Right cardiac atrium (tissue), 5 donors: ENCODE measurements at regions not wholly inside any gene's neighbourhood (a gene's known extent, or its start where the extent isn't known, plus 50 kb on each side); places are given as distances from the start of the nearest gene placed in this dataset.
"Not testable (repeated sequence)": the region's sequence is repeated elsewhere in the genome, so short reads cannot be mapped to it uniquely, and the experiment has no call there.

Experiments
- ATAC-seq, 2 donors: fragments of 200-7000 bp; cut with Tn5 transposase; one replicate each; pipeline versions ENCODE4 v1.8.0 to v1.9.1; 2020; ENCODE audit warnings: moderate library complexity in 2 of 2, mild to moderate bottlenecking in 1 of 2
- DNase-seq, 3 donors: peaks; one replicate each; pipeline ENCODE4 v3.0.0-alpha.2; 2020
- H3K27ac ChIP-seq: one replicate; pipeline ENCODE4 v1.5.1; 2013; ENCODE audit warnings: mild to moderate bottlenecking, low read length, control low read depth, moderate library complexity
- H3K27me3 ChIP-seq: one replicate; pipeline ENCODE4 v1.6.1; 2013; ENCODE audit not compliant: control insufficient read depth, insufficient read depth
- H3K4me1 ChIP-seq: one replicate; pipeline ENCODE4 v1.6.1; 2013; ENCODE audit warnings: low read length; ENCODE audit not compliant: control insufficient read depth, insufficient read depth
- H3K4me3 ChIP-seq: one replicate; pipeline ENCODE4 v1.5.1; 2013; ENCODE audit warnings: low read length, control low read depth
- H3K9me3 ChIP-seq: one replicate; pipeline ENCODE4 v1.6.1; 2013; ENCODE audit warnings: low read length; ENCODE audit not compliant: control insufficient read depth
- WGBS: extraction: QIAGEN DNeasy Blood & Tissue Kit; methylation state at CpG from one replicate; pipeline ENCODE4 v1.1.7; 2013; 5-methylcytosine and 5-hydroxymethylcytosine counted together
- intact Hi-C, 4 donors: fragments of 100-400 bp; cut with DNase I; formaldehyde crosslinking; loops; one replicate each; pipeline versions ENCODE4 v1.11.0 to v1.14.0; 2022 to 2023
- donor health status: healthy with polysubstance abuse.
- donor health status: DM: no; HTN: yes; CAD: no.
- donor health status: DM: no; HTN: no; CAD: no.
- donor health status: DM: no; HTN: yes; CAD: no; lungs with severe emphysema.
- donor health status: DM: yes; HTN: yes; CAD: no.

DNA sequence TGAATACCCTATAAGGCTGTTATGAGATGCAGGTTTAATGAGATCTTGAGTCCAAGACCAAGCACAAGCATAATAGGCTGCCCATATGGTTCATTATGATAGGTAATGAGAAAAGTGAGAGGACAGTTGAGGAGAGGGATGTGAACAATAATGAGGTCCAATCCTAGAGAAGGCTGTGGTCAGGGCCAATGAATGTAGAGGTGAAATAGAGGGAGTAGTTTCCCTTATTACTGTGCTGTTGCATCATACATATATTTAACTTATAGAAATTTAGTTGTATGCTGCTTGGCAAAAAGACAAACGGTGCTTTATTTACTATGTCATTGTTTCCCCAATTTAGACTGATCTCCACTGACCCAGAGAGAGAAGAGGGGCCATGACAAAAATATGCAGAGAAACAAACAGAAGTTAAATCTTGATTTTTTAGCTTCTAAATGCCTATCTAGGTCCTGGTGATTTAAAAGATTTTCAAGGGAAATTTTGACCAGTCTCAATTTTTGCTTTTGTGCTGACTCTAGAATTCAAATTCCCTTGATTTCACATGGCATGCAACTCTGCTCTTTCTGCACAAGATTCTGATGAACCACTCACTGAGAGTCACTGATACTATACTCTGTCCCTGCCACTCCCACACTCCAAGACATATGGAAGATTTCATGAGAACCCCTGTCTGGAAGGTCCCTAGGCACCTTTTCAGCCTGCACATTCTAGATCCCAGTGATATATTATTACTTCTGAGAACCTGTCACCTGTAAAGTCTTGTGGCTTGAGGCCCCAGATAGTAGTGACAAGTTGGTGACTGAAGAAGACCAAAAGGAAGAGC lies 159.7 kb downstream of the VSIG4 start:
- Histone ChIP-seq H3K27ac (no peak overlapping the region), H3K9me3 (no peaks in the 10 kb centered on the region), H3K4me3 (no peak overlapping the region), H3K4me1 (no peaks in the 10 kb centered on the region), H3K27me3 (no peaks in the 10 kb centered on the region)
- intact Hi-C loops = no loop called here
- ATAC-seq (no peak), DNase-seq (no peak)
- 75% methylated on average over 1 of the region's 1 CpG for WGBS

DNA sequence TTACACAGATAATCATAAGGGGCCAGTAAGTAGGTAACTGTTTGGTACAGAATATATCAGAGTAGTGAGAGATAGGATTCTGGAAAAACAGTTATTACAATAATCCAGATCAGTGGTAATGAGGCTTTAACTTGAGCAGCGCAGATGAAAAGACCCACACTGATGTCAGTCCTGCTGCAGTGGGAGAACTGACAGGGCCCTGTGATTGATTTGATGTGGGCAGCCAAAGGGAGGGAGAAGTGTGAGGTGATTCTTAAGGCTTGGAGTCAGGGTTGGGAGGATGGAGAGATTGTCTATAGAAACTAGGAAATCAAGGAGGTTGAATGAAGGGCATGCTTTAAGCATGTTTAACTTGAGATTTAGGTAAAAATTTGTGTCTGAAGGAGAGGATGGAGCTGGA lies 161.4 kb downstream of the VSIG4 start:
- intact Hi-C loops = no loop called here
- no peak overlapping the region for H3K27ac ChIP-seq
- no peaks in the 10 kb centered on the region for H3K4me1 ChIP-seq
- no peaks in the 10 kb centered on the region for H3K9me3 ChIP-seq
- 78% methylated on average over 1 of the region's 1 CpG for WGBS
- H3K27me3 ChIP-seq = no peaks in the 10 kb centered on the region
- DNase-seq (no peak), ATAC-seq (no peak)
- H3K4me3 ChIP-seq = no peak overlapping the region

DNA sequence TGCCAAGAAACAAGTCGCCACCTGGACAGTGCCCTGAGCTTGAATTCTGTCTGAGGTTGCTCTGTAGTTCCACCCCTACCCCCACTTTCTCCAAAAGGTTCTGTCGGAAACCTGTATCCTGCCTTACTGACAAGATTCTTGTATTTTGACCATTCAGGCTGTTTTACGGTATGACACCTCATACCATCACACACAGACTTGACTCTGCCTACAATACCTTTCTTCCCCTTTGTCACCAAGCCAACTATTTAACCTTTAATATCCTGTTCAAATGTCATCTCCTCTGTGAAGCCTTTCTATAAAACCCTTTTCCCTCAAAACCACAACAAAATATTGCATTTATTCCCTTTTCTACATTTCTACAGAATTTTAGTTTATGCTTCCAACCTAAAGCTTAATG lies 161.9 kb downstream of the VSIG4 start:
- H3K27me3 ChIP-seq = no peaks in the 10 kb centered on the region
- H3K4me1 ChIP-seq = no peaks in the 10 kb centered on the region
- H3K27ac ChIP-seq = no peak overlapping the region
- no peak for DNase-seq
- ATAC-seq = no peak
- H3K4me3 ChIP-seq = no peak overlapping the region
- H3K9me3 ChIP-seq = no peaks in the 10 kb centered on the region
- intact Hi-C loops = no loop called here
- 78% methylated on average over 3 of the region's 3 CpGs for WGBS

DNA sequence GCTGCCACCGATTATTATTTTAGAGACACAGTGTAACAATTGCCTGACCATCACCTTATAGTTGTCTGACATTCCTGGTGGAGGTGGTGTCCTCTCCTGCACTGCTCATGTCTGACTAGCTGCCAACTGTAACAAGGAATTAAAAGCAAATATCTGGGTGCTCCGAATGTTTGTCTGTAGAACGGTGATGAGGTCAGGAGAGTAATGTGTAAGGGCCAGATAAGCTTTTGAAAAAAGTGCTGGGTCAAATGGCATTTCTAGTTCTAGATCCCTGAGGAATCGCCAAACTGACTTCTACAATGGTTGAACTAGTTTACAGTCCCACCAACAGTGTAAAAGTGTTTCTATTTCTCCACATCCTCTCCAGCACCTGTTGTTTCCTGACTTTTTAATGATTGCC lies 164.3 kb downstream of the VSIG4 start:
- H3K27me3 ChIP-seq, H3K9me3 ChIP-seq, DNase-seq, H3K4me3 ChIP-seq, H3K4me1 ChIP-seq, intact Hi-C loops, ATAC-seq, H3K27ac ChIP-seq: not testable (repeated sequence)
- 76% methylated on average over 4 of the region's 4 CpGs for WGBS

DNA sequence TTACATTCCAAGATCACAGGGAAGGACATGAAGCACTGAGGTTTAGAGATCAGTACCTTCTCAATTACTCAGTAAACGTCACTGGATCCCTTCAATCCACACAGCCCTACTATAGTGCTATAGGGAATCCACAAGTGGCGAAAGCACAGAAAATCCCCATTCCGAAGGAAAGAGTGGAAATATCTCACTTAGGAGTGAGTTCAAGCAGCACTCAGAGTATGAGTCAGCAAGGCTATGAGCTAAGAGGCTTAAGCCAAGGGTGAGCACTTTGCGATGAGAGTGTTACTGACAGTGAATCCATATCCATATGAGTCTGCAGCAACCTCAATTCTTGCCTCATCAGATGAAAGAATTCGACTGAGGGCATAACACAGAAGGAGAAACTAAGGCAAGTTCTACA lies 165.1 kb downstream of the VSIG4 start:
- H3K9me3 ChIP-seq = no peaks in the 10 kb centered on the region
- WGBS = 86% methylated on average over 5 of the region's 5 CpGs
- H3K4me1 ChIP-seq = no peaks in the 10 kb centered on the region
- ATAC-seq (no peak), DNase-seq (no peak)
- H3K27ac ChIP-seq = no peak overlapping the region
- H3K4me3 ChIP-seq = no peak overlapping the region
- no peaks in the 10 kb centered on the region for H3K27me3 ChIP-seq
- intact Hi-C loops = no loop called here

DNA sequence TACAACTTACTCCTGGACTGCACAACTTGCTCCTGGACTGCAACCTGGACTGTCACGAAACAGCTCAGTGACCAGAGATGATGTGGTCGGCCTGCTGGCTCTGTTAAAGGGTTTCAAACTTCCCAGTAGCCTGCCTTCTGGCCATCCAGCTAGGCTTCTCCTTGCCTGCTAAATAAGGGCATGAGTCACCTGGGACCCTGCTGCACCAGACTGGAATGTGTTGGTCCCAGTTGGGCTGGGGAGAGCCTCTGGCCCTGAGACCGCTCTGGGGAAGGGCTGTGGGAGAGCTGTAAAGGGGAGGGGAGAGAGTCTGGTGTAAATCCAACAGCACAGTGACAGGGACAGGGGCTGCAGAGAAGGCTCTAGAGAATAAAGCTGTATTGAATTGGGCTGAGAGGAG lies 165.8 kb downstream of the VSIG4 start:
- intact Hi-C loops = no loop called here
- H3K27ac ChIP-seq = no peak overlapping the region
- H3K27me3 ChIP-seq = no peaks in the 10 kb centered on the region
- no peak overlapping the region for H3K4me3 ChIP-seq
- no peak for DNase-seq
- H3K4me1 ChIP-seq = no peaks in the 10 kb centered on the region
- WGBS = 77% methylated on average over 3 of the region's 3 CpGs
- no peaks in the 10 kb centered on the region for H3K9me3 ChIP-seq
- ATAC-seq = no peak

DNA sequence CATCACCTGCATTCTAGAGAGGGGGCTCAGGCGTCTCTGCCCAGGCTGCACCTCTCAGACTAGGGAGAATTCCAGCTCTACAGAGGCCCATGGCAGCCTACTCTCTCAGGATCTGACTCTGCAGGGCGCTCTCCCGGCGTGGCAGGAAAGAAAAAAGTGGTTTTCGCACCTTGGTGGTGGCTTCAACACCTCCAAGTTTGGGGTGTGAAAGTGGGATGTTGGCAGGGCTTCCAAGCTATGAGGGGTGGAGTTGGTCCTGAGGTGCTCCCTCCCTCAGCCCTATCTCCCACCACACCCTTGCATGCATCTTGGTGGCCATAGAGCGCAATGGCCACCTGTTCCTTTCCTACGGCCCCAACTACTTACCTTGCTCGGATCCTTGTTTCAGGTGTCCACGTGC lies 166.5 kb downstream of the VSIG4 start:
- Histone ChIP-seq H3K27me3 (no peaks in the 10 kb centered on the region), H3K9me3 (no peaks in the 10 kb centered on the region), H3K4me3 (no peak overlapping the region), H3K27ac (no peak overlapping the region), H3K4me1 (no peaks in the 10 kb centered on the region)
- DNase-seq (no peak), ATAC-seq (no peak)
- intact Hi-C loops = no loop called here
- WGBS = 81% methylated on average over 9 of the region's 9 CpGs

DNA sequence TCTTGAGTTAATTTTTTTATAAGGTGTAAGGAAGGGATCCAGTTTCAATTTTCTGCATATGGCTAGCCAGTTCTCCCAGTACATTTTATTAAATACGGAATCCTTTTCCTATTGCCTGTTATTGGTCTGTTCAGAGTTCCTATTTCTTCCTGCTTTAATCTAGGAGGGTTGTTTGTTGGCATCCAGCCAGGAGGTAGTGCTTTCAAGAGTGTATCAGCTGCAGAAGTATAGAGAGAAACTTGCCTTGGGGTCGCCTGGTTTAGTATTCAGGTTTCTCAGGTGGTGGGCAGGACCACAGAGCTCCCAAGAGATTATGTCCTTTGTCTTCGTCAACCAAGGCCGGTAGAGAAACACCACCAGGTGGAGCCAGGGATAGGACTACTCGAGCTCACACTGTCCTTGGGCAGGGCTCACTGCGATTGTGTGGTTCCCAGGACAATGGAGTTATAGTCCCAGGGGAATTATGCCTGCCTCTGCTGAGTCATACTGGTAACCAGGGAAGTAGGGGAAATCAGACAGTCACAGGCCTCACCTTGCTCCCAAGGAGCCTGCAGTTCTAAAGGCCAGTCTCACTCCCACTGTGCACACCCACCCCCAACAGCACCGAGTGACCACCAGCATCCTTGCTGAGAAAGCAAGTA lies 168.1 kb downstream of the VSIG4 start:
- WGBS = 58% methylated on average over 7 of the region's 7 CpGs
- H3K27ac ChIP-seq = no peak overlapping the region
- H3K4me3 ChIP-seq = no peak overlapping the region
- no peaks in the 10 kb centered on the region for H3K27me3 ChIP-seq
- peak in 1 of 3 donors; percentile 16 for DNase-seq
- H3K9me3 ChIP-seq = no peaks in the 10 kb centered on the region
- ATAC-seq = peak in 1 of 2 donors; percentile 69
- no peaks in the 10 kb centered on the region for H3K4me1 ChIP-seq
- intact Hi-C loops = no loop called here

DNA sequence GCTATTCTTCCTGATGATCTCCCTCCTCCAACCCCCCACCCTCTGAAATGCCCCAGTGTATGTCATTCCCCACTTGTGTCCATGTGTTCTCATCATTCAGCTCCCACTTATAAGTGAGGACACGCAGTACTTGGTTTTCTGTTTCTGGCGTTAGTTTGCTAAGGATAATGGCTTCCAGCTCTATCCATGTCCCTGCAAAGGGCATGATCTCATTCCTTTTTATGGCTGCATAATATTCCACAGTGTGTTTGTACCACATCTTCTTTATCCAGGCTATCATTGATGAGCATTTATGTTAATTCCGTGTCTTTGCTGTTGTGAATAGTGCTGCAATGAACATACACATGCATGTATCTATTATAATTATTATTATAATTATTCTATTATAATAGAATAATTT lies 169.3 kb downstream of the VSIG4 start:
- WGBS = 86% methylated on average over 3 of the region's 3 CpGs
- H3K9me3 ChIP-seq, DNase-seq, H3K4me1 ChIP-seq, intact Hi-C loops, ATAC-seq, H3K27me3 ChIP-seq, H3K27ac ChIP-seq, H3K4me3 ChIP-seq: not testable (repeated sequence)

DNA sequence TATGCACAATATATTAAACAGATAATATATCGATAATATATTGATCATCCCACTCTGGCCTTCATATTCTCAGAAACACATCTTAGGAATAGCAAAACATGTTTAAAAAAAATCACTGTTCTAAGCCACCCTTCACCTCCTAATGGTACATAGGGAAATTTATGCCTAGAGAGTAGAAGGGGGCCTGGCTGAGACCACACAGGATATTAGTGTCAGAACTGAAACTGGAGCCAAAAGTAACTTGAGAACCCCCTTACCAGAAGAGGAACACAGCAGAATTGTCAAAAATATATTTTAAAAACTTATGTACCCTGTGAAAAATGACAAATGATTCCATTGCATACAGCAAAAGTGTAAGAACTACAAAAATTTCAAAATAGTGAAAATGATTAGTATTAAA lies 173.1 kb downstream of the VSIG4 start:
- H3K27me3 ChIP-seq = no peaks in the 10 kb centered on the region
- H3K4me3 ChIP-seq = no peak overlapping the region
- H3K9me3 ChIP-seq = no peaks in the 10 kb centered on the region
- H3K27ac ChIP-seq = no peak overlapping the region
- DNase-seq (no peak), ATAC-seq (no peak)
- intact Hi-C loops = no loop called here
- 88% methylated on average over 1 of the region's 1 CpG for WGBS
- H3K4me1 ChIP-seq = no peaks in the 10 kb centered on the region

DNA sequence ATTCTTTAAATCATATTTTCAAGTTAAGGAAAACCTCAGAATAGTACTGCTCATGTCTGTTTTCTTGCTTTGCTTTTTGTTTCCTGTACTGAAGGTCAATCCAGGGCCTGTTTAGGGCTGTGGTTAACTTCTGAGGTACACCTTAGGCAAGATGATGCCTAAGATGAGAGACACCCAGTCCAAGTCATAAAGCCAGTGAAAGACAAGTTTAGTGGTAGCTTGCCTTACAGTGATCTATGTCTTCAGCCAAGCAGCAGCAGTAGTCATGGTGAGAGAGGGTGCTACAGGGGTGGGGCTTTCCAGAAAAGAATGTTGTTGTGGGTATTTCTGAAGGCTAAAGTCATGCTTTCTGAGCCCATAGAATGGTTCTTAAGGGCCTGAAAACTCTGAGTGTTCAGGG lies 173.7 kb downstream of the VSIG4 start:
- no peak for ATAC-seq
- H3K27ac ChIP-seq = no peak overlapping the region
- no peaks in the 10 kb centered on the region for H3K27me3 ChIP-seq
- intact Hi-C loops = no loop called here
- no peaks in the 10 kb centered on the region for H3K9me3 ChIP-seq
- DNase-seq = no peak
- no peaks in the 10 kb centered on the region for H3K4me1 ChIP-seq
- H3K4me3 ChIP-seq = no peak overlapping the region
